ENCODE measurements at regions not wholly inside any gene's neighbourhood (a gene's known extent, or its start where the extent isn't known, plus 50 kb on each side); places are given as distances from the start of the nearest gene placed in this dataset.
"Not testable (repeated sequence)": the region's sequence is repeated elsewhere in the genome, so short reads cannot be mapped to it uniquely, and the experiment has no call there.

DNA sequence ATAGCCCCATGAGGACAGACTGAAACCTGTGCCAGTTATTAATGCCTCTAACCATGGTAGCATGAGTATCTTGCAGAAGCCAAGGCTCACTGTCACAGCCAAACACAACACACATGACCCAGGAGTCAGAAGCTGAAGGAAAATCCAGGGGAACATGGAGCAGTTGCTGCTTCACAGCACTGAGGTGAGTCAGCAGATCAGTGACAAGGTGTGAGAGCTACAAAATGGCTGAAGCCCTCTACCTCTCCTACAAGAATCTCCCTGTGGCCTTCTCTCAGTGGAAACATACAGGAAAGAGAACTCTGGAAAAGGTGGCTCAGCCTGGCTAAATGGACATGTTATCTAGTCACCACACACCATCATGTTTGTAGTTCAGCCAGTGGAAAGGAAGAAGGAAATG lies 93.5 kb downstream of the NAB1 start:
- DNase-seq = no peak

- DNase-seq = no peak
Observed at GRCh38 chr2:190744041-190744440, 95.2 kb downstream of the NAB1 start.

GRCh38 chr2:190746971-190747761 lies 98.3 kb downstream of the NAB1 start:
- DNase-seq = no peak

DNA sequence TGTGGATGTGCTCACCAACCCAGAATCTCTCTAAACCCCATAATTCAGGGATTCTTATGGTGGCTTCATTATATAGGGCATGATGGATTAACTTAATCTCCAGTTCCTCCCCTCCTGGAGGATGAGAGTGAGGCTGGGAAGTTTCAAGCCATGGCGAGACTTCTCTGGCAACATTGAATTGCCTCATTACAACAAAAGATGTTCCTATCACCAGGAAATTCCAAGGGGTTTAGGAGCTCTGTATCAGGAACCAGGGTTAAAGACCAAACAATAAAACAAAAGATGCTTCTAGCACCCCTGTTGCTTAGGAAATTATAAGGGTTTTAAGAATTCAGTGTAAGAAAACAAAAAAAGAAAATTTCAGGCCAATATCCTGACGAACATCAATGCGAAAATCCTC lies 100.1 kb downstream of the NAB1 start:
- DNase-seq = no peak

DNA sequence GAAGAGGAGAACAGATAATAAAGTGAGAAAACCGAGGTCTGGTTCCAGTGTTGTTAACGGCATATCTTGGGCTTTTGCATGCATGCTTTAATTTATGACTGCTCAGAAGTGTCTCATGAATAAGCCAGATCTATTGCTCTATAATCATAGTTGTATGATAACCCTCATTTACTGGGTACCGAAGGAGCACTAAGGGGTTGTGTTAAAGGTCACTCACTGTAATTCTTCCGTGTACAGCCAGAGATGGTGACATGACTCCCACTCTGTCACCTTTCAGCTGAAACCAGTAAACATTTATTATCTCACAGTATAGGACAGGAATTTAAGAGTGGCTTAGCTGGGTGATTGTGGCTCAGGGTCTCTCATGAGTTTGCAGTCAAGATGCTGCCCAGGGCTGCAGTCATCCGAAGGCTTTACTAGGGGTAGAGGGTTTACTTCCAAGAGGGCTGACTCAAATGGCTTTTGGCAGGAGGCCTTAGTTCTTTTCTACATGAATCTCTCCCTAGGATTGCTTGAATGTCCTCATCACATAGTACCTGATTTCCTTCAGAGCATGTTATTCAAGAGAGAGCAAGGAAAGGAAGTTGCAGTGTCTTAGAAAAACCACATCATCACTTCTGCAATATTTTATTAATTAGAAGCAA lies 107.0 kb downstream of the NAB1 start:
- no peak for DNase-seq

- DNase-seq = no peak
Observed at GRCh38 chr2:190759749-190760213, 110.9 kb downstream of the NAB1 start.

- DNase-seq = not testable (repeated sequence)
Observed at GRCh38 chr2:190760353-190761150, 111.7 kb downstream of the NAB1 start.

DNA sequence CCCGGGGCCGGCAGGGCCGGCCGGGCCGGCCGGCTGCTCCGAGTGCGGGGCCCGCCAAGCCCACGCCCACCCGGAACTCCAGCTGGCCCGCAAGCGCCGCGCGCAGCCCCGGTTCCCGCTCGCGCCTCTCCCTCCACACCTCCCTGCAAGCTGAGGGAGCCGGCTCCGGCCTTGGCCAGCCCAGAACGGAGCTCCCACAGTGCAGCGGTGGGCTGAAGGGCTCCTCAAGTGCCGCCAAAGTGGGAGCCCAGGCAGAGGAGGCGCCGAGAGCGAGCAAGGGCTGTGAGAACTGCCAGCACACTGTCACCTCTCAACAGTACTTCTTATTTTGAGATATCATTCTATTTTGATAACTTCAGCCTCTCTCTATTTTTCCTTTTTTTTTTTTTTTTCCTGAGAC lies 112.3 kb downstream of the NAB1 start:
- not testable (repeated sequence) for DNase-seq

GRCh38 chr2:190762566-190762965 lies 113.7 kb downstream of the NAB1 start:
- DNase-seq = no peak

GRCh38 chr2:190763100-190763499 lies 114.2 kb downstream of the NAB1 start:
- no peak for DNase-seq

DNA sequence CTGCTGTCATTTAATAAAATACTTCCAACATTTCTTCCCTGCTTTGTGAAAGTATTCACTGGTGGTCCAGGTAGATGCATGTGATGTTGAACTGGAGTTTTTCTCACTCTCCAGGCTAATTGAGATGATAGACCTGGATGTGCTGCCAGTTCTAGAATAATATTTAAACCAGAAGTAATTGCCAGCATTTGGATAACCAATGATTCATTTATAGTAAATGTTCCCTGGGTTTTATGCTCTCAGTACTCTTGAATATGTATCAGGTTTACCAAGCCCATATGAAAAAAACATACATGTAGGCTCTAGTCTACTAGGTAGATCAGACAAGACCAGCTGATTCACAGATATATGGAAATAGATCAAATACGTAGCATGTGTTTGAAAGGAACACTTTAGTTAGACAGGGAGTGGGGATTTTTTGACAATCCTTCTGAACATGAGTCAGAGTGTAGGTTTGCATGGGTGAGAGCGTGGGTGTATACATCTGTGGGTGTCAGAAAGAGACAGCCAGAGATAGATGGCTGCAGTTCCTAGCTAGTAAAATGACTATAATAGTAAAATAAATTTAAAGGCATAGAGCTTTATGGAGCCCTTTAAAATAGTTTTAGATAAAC lies 115.1 kb downstream of the NAB1 start:
- no peak for DNase-seq

DNA sequence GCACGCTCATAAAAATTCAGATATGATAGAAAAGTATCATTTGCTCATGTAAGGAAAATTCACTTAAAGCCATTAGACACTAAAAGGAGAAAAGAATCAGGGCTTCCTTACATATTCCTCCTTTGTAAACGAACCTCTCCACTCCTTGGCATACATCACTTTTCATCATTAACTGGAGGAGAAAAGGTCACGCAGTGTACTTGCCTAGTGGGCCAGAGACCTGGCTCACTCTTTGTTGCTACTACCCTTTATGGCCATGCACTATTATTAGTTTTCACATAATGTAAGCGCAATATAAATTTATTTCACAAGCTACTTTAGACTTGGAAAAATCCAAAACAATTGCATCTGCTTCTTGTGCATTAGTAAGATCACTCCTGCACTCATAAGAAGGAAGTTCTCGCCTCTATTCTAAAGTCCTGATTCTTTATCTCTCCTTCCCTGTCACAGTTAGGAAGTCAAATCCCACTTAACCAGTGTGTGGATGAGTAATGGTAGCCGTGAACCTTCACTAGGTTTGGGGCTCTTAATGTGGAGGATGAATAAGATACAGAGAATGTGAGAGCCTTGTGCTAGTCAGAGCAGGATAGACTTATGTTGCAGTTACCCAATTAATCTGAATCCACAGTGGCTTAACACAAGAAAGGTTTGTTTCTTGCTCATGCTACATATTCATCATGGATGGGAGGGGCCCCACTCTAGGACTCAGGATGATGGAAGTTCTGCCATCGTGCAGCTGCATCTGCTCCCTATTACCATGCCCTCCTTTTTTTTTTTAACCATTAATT lies 115.0 kb upstream of the GLS start:
- DNase-seq = no peak

DNA sequence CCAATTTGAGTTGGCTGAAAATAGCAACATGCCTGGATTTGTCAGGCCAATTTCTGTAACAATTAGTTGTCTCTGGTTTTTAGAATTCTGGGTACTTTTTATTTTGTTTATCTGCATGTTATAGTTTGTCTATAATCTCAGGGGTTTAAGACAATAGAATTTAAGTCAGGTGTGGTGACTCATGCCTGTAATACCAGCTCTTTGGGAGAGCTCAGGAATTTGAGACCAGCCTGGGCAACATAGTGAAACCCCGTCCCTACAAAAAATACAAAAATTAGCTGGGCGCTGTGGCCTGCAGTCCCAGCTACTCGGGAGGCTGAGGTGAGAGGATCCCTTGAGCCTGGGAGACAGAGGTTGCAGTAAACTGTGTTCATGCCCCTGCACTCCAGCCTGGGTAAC lies 114.4 kb upstream of the GLS start:
- no peak for DNase-seq

DNA sequence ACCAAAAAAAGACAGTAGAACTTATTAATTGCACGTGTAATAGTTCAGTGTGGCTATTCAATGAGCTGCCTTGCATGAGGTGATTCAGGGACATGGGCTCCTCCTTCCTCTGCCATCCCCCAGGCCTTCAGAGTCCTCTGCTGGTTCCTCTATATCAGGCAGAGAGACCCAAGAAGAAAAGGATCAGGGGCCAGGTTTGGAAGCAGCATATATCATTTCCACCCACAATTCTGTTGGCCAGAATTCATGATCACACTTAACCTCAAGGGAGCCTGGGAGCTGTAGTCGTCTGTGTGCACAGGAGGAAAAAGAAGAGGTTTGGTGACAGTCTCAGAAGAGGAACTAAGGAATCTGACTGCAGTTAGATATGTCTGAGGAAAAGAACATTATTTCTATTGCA lies 114.0 kb upstream of the GLS start:
- DNase-seq = no peak

- DNase-seq = no peak
Observed at GRCh38 chr2:190767821-190768220, 112.8 kb upstream of the GLS start.

DNA sequence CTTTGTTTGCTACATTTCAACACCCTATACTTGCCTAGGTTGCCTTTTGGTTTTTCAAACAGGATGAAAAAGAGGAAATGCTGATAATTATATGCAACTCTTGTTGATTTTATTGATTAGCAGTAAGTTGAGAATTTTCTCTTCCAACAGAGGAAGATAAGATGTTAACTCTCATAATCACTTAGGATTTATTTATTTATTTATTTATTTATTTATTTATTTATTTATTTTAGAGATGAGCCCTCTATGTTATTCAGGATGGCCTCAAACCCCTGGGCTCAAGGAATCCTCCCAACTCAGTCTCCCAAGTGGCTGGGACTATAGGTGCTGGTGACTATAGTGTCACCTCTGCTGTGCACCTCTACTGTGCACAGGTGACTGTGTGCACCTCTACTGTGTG lies 111.4 kb upstream of the GLS start:
- DNase-seq = no peak

DNA sequence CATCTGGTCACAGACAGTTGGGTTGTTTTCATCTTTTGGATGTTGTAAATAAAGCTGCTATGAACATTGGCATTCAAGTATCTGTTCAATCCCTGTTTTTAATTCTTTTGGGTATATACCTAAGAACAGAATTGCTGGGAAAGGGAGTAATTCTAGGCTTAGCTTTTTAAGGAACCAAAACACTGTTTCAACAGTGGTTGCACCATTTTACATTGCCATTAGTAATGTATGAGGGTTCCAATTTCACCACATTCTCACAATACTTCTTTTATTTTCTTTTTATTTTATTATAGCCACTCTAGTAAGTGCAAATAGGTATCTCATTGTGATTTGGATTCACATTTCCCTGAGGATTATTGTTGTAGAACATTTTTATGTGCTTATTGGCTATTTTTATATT lies 108.9 kb upstream of the GLS start:
- no peak for DNase-seq

GRCh38 chr2:190780594-190780993 lies 100.0 kb upstream of the GLS start:
- no peak for DNase-seq

GRCh38 chr2:190781604-190782198 lies 98.9 kb upstream of the GLS start:
- DNase-seq = peak in 1 of 2 experiments; percentile 35

DNA sequence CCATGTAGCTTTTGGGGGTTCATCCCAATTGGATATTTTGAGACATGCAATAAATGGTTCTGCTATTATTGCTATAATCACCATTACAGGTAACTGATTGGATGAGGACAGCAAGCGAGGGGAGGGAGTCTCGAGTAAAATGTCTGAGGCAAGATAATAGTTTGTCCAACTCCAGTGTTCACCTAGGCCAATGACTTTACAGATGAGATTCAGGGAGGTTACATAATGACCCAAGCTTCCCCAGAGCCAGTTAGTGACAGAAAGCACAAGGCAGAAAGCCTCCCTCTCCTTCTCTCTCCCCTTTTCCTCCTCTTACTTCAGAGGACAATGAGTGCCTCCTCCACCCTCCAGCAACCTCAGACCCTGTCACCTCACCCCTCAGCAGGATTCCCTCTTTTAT lies 98.4 kb upstream of the GLS start:
- DNase-seq = no peak

DNA sequence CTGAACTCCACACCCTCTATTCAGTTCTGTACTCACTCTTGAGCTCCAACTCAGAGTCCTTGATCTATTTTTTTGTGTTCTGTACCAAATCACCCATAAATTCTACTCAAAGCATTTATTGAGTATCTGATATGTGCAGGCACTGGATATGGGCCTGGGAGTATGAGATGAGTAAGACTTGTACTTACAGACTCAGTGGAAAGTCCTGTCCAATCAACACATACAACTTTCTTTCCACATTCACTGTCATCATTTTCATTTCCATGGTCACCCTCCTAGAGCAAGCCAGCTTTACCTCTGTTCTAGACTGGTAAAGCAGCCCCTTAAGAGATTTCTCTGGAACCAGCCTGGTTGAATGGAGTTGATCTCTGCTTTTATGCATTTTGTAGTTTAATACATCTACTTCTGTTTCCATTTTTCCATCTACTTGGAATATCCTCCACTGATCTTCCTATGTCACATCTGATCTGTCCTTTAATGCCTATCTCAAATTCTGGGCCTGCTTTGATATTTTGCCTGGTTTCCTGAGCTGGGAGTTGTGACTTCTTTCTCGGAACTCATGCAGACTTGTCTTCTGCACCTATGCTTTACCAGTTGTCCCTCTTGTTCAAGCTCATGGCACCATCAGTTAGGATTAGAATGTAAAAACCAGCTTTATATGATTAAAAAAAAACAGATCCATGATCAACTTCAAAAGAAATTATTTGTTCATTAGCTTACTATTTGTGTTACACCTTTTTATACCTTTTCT lies 96.9 kb upstream of the GLS start:
- DNase-seq = no peak

Measured in NCI-H524 (cell line).